Thoracic aorta (tissue), 2 donors: ENCODE measurements at regions not wholly inside any gene's neighbourhood (a gene's known extent, or its start where the extent isn't known, plus 50 kb on each side); places are given as distances from the start of the nearest gene placed in this dataset.

Experiments
- ATAC-seq: fragments of 150-250 bp; one replicate; pipeline ENCODE4 v1.8.0; 2017; ENCODE audit warnings: low read depth; ENCODE audit not compliant: insufficient number of reproducible peaks, low FRiP score
- DNase-seq: peaks from one replicate; pipeline ENCODE4 v3.0.0-alpha.2; 2020; ENCODE audit warnings: low spot score
- H3K27ac ChIP-seq, 2 donors: fragments of 200-600 bp; sonication (generic); 1 replicate in 1 of 2; 2 replicates in 1 of 2; pipeline ENCODE4 v1.5.1; 2016; ENCODE audit warnings: mild to moderate bottlenecking in 2 of 2, moderate library complexity in 2 of 2
- H3K27me3 ChIP-seq: fragments of 200-600 bp; sonication (generic); replicated peaks from 2 replicates; pipeline ENCODE4 v1.6.0; 2016; ENCODE audit warnings: mild to moderate bottlenecking; ENCODE audit not compliant: insufficient read depth
- H3K36me3 ChIP-seq: fragments of 200-600 bp; sonication (generic); one replicate; pipeline ENCODE4 v1.5.1; 2016
- H3K4me1 ChIP-seq, 2 donors: fragments of 200-600 bp; sonication (generic); 1 replicate in 1 of 2; 2 replicates in 1 of 2; pipeline versions ENCODE4 v1.5.1 to v1.6.0; 2016; ENCODE audit warnings: low read depth in 2 of 2, mild to moderate bottlenecking in 1 of 2; ENCODE audit not compliant: control insufficient read depth in 1 of 2
- H3K4me3 ChIP-seq: fragments of 200-600 bp; sonication (generic); 2 replicates; pipeline ENCODE4 v1.5.1; 2016; ENCODE audit warnings: mild to moderate bottlenecking
- H3K9me3 ChIP-seq: fragments of 200-600 bp; sonication (generic); 2 replicates; pipeline ENCODE4 v1.5.1; 2016
- TF ChIP-seq, protein P1 (sequence below): fragments of 200-600 bp; sonication (generic); IDR thresholded peaks from one replicate; pipeline ENCODE4 v1.5.1; 2019; ENCODE audit warnings: antibody characterized with exemption

DNA sequence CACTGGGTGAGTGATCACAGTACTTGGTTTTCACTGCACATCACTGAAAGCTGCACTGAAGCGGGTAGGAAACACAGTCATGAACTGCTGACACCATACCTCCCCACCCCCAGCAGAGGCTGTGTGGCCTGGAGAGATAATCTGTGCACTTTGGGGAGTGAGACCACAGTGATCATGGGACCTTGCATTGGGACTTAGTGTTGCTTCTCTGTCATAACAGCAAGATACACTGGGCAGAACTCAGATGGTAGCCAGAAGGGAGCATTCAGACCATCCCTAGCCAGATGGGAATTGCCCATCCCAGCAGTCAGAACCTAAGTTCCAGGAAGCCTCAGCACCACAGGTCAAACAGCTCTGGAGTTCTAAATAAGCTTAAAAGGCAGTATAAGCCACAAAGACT is 346.4 kb upstream of the TMEM229A start:
- H3K36me3 ChIP-seq: no peaks in the 10 kb centered on the region
- ATAC-seq: no peak
- H3K27me3 ChIP-seq: no peaks in the 10 kb centered on the region
- H3K27ac ChIP-seq: no peak overlapping the region
- H3K4me3 ChIP-seq: no peak overlapping the region
- H3K9me3 ChIP-seq: no peaks in the 10 kb centered on the region
- TF ChIP-seq, protein P1, sequence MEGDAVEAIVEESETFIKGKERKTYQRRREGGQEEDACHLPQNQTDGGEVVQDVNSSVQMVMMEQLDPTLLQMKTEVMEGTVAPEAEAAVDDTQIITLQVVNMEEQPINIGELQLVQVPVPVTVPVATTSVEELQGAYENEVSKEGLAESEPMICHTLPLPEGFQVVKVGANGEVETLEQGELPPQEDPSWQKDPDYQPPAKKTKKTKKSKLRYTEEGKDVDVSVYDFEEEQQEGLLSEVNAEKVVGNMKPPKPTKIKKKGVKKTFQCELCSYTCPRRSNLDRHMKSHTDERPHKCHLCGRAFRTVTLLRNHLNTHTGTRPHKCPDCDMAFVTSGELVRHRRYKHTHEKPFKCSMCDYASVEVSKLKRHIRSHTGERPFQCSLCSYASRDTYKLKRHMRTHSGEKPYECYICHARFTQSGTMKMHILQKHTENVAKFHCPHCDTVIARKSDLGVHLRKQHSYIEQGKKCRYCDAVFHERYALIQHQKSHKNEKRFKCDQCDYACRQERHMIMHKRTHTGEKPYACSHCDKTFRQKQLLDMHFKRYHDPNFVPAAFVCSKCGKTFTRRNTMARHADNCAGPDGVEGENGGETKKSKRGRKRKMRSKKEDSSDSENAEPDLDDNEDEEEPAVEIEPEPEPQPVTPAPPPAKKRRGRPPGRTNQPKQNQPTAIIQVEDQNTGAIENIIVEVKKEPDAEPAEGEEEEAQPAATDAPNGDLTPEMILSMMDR: no peak
- no peak for DNase-seq
- H3K4me1 ChIP-seq: no peaks in the 10 kb centered on the region

DNA sequence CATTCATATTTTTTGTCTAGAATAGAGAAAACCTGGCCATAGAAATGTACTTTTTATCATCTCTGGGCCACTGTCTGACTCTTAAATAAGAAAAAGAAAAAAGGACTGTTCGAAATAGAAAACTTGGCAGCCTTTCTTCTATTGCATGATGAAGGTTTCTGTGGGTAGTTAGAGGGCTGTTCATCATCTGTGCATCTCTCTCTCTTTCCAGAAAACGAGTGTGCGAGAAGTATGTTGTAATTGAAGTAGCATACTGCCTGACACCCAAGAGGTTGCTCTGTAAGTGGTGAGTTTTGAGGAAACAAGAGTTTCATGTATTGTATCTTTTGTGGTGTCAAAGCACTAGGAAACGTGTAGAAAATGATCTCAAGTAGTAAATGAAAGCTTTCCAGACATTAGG is 343.2 kb upstream of the TMEM229A start:
- no peak for DNase-seq
- H3K9me3 ChIP-seq: no peaks in the 10 kb centered on the region
- H3K36me3 ChIP-seq: no peaks in the 10 kb centered on the region
- no peaks in the 10 kb centered on the region for H3K27me3 ChIP-seq
- no peak overlapping the region for H3K4me3 ChIP-seq
- no peak overlapping the region for H3K27ac ChIP-seq
- TF ChIP-seq, protein P1: no peak
- ATAC-seq: no peak
- H3K4me1 ChIP-seq: no peaks in the 10 kb centered on the region

DNA sequence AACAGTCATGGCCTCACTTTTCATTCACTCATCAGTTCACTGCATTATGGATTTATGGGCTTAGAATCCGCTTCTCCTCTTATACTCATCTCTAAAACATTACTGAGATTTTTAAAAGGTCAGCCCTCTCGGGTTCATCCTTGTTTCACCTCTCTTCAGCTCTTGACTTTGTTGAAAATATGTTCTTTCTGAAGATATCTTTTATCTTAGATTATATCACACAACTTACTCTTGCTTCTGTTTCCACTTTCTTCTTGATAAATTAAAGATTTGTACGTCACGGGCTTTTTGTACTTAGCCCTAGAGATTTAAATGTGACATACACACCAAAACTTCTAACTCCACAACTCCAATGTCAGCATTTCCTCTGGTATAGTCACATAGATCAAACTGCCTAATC is 342.5 kb upstream of the TMEM229A start:
- H3K27ac ChIP-seq: no peak overlapping the region
- TF ChIP-seq, protein P1: no peak
- no peak overlapping the region for H3K4me3 ChIP-seq
- H3K4me1 ChIP-seq: no peaks in the 10 kb centered on the region
- no peaks in the 10 kb centered on the region for H3K36me3 ChIP-seq
- ATAC-seq (no peak), DNase-seq (no peak)
- H3K27me3 ChIP-seq: no peaks in the 10 kb centered on the region
- no peaks in the 10 kb centered on the region for H3K9me3 ChIP-seq

DNA sequence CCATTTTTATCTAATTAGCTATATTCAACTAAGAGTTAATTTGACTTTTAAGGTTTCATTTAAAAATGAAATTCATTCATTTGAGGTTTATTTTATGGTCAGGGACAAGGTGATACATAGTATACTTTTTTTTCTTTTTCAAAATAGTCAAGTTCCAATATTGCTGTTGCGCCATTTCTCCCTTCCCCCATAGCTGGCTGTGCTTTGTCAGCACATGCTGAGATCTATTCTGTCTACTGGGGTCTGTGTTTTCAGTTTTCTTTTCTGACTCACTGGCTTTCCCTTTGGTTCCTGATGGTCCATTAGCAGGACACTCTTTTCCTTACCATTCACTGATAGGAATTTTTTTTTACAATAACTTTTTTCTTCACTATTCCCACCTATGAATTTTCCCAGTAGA is 336.4 kb upstream of the TMEM229A start:
- H3K36me3 ChIP-seq: no peaks in the 10 kb centered on the region
- TF ChIP-seq, protein P1: no peak
- no peak for ATAC-seq
- DNase-seq: no peak
- no peaks in the 10 kb centered on the region for H3K4me1 ChIP-seq
- H3K27me3 ChIP-seq: no peaks in the 10 kb centered on the region
- no peaks in the 10 kb centered on the region for H3K9me3 ChIP-seq
- H3K27ac ChIP-seq: no peak overlapping the region
- no peak overlapping the region for H3K4me3 ChIP-seq

DNA sequence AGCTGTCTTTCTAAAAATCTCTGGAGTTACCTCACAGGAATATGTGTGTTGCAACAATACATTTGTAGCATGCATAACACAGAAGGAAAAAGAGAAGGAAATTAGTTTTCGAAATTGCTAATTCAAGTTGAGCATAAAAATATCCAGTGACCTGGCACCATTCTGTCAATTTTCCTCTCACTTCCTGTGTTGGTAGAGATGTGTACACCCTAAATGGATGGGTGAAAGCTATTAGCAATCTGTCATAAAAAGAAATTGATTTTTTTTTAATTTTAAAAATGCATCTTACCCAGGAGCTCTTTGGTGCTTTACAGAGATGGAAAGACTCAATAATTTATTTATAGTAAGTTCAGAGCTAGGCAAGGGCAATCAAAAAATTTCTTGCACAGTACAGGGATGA is 333.3 kb upstream of the TMEM229A start:
- TF ChIP-seq, protein P1: no peak
- H3K4me3 ChIP-seq: no peak overlapping the region
- ATAC-seq (no peak), DNase-seq (no peak)
- H3K36me3 ChIP-seq: no peaks in the 10 kb centered on the region
- no peaks in the 10 kb centered on the region for H3K27me3 ChIP-seq
- H3K4me1 ChIP-seq: no peaks in the 10 kb centered on the region
- H3K9me3 ChIP-seq: no peaks in the 10 kb centered on the region
- no peak overlapping the region for H3K27ac ChIP-seq
